ENCODE measurements at regions not wholly inside any gene's neighbourhood (a gene's known extent, or its start where the extent isn't known, plus 50 kb on each side); places are given as distances from the start of the nearest gene placed in this dataset.
"Not testable (repeated sequence)": the region's sequence is repeated elsewhere in the genome, so short reads cannot be mapped to it uniquely, and the experiment has no call there.

- WGBS, 2 donors, result 51 to 62% methylated on average over 7 of the region's 7 CpGs
- H3K27ac ChIP-seq, result no peak overlapping the region
- H3K36me3 ChIP-seq, result no peaks in the 10 kb centered on the region
- no peak overlapping the region for H3K4me3 ChIP-seq
- H3K9me3 ChIP-seq, result no peaks in the 10 kb centered on the region
- H3K27me3 ChIP-seq, result no peaks in the 10 kb centered on the region
- ATAC-seq (ENCODE audit: low FRiP score in 2 of 2) (peak; percentile 21 to 67), DNase-seq (peak in 1 of 2 donors; percentile 22)
- peaks cover 0 to 6% (median 3%) of the 10 kb centered on the region in 4 donors for H3K4me1 ChIP-seq
- TF ChIP-seq CTCF (IDR thresholded peaks at IDR 0.05), result no peak
- TF ChIP-seq POLR2AphosphoS5 (IDR thresholded peaks at IDR 0.05), result no peak
- no peak for TF ChIP-seq POLR2A (IDR thresholded peaks at IDR 0.05)
- TF ChIP-seq EP300 (IDR thresholded peaks at IDR 0.05), result no peak
Observed at GRCh38 chr2:55772109-55772980, 78.7 kb upstream of the PNPT1 start.

GRCh38 chr2:55771612-55772011 is 78.0 kb upstream of the PNPT1 start:
- H3K27me3 ChIP-seq, result no peaks in the 10 kb centered on the region
- peaks cover 0 to 6% (median 3%) of the 10 kb centered on the region in 4 donors for H3K4me1 ChIP-seq
- H3K36me3 ChIP-seq, result no peaks in the 10 kb centered on the region
- H3K4me3 ChIP-seq, result no peak overlapping the region
- DNase-seq (no peak), ATAC-seq (ENCODE audit: low FRiP score in 2 of 2) (peak in 1 of 2 donors; percentile 75)
- WGBS, 2 donors, result 19 to 26% methylated on average over 2 of the region's 2 CpGs
- no peak for TF ChIP-seq EP300 (IDR thresholded peaks at IDR 0.05)
- TF ChIP-seq POLR2AphosphoS5 (IDR thresholded peaks at IDR 0.05), result no peak
- TF ChIP-seq POLR2A (IDR thresholded peaks at IDR 0.05), result no peak
- peak; percentile 17 to 65 (median 54) for TF ChIP-seq CTCF (IDR thresholded peaks at IDR 0.05)
- no peaks in the 10 kb centered on the region for H3K9me3 ChIP-seq
- H3K27ac ChIP-seq, result no peak overlapping the region

GRCh38 chr2:55768991-55769390 is 75.3 kb upstream of the PNPT1 start:
- ATAC-seq (ENCODE audit: low FRiP score in 2 of 2) (no peak), DNase-seq (no peak)
- no peak overlapping the region for H3K4me3 ChIP-seq
- TF ChIP-seq EP300 (IDR thresholded peaks at IDR 0.05) (no peak), CTCF (IDR thresholded peaks at IDR 0.05) (no peak), POLR2A (IDR thresholded peaks at IDR 0.05) (no peak), POLR2AphosphoS5 (IDR thresholded peaks at IDR 0.05) (no peak)
- H3K36me3 ChIP-seq, result no peaks in the 10 kb centered on the region
- 61 to 63% methylated on average over 2 of the region's 2 CpGs for WGBS, 2 donors
- no peaks in the 10 kb centered on the region for H3K27me3 ChIP-seq
- peaks cover 0 to 6% (median 3%) of the 10 kb centered on the region in 4 donors for H3K4me1 ChIP-seq
- no peak overlapping the region for H3K27ac ChIP-seq
- no peaks in the 10 kb centered on the region for H3K9me3 ChIP-seq

GRCh38 chr2:55766947-55767346 is 73.3 kb upstream of the PNPT1 start:
- Histone ChIP-seq H3K4me3 (no peak overlapping the region), H3K9me3 (no peaks in the 10 kb centered on the region), H3K27ac (no peak overlapping the region), H3K4me1 (peaks cover 0 to 5% (median under 1%) of the 10 kb centered on the region in 4 donors), H3K36me3 (no peaks in the 10 kb centered on the region), H3K27me3 (no peaks in the 10 kb centered on the region)
- TF ChIP-seq EP300 (IDR thresholded peaks at IDR 0.05), result no peak
- no peak for TF ChIP-seq POLR2AphosphoS5 (IDR thresholded peaks at IDR 0.05)
- no peak for TF ChIP-seq POLR2A (IDR thresholded peaks at IDR 0.05)
- no peak for TF ChIP-seq CTCF (IDR thresholded peaks at IDR 0.05)
- no peak for DNase-seq
- ATAC-seq (ENCODE audit: low FRiP score in 2 of 2), result no peak

- not testable (repeated sequence) for H3K36me3 ChIP-seq; ATAC-seq (ENCODE audit: low FRiP score in 2 of 2); H3K4me1 ChIP-seq; H3K4me3 ChIP-seq; H3K9me3 ChIP-seq; H3K27ac ChIP-seq; DNase-seq; H3K27me3 ChIP-seq
- 41 to 79% methylated on average over 2 of the region's 2 CpGs for whole genome bisulfite sequencing, 2 donors
Observed at GRCh38 chr2:55765708-55766107, 72.1 kb upstream of the PNPT1 start.
